ENCODE measurements at regions not wholly inside any gene's neighbourhood (a gene's known extent, or its start where the extent isn't known, plus 50 kb on each side); places are given as distances from the start of the nearest gene placed in this dataset.

DNA sequence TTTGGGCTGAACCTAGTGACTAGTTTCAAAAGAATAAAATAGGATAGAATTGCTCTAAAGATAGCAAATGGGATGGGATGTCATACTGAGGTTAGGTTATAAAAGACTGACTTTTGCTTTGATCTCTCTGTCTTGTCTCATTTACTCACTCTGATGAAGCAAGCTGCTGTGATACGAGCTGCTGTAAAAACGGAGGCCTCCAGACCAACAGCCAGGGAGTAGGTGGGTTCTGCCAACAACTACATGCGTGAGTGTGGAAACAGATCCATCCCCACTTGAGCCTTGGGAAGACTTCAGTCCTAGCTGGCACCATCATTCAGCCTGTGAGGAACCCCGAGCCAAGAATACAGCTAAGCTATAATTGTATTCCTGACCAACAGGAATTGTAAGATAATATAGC lies 373.9 kb upstream of the CA10 start:
- TF ChIP-seq CTCF (conservative IDR thresholded peaks at IDR 0.05 in 1 of 2, IDR thresholded peaks at IDR 0.05 in 1 of 2; ENCODE audit: low read depth in 1 of 2, low read length in 2 of 2), result no peak
- TF ChIP-seq EZH2 (IDR thresholded peaks at IDR 0.05; ENCODE audit: low read length, missing control alignments), result no peak
